DND-41 (cell line): ENCODE measurements at regions not wholly inside any gene's neighbourhood (a gene's known extent, or its start where the extent isn't known, plus 50 kb on each side); places are given as distances from the start of the nearest gene placed in this dataset.
A peak's percentile ranks its signal among the peaks of the same experiment; 100 is the strongest.

Experiments
- ATAC-seq: fragments of 200-7000 bp; cut with Tn5 transposase; 3 replicates; pipeline ENCODE4 v1.9.1; 2021; ENCODE audit warnings: low read depth; ENCODE audit not compliant: insufficient read depth
- DNase-seq: peaks from one replicate; pipeline ENCODE4 v3.0.0-alpha.2; 2020
- H2AFZ ChIP-seq: 2 replicates; pipeline ENCODE4 v1.6.0; 2012; ENCODE audit warnings: low read depth, low read length
- H3K27ac ChIP-seq: 2 replicates; pipeline ENCODE4 v1.5.1; 2012; ENCODE audit warnings: low read length, inconsistent platforms
- H3K27me3 ChIP-seq: fragments of 200-600 bp; sonication (generic); 2 replicates; pipeline ENCODE4 v1.6.0; 2012; ENCODE audit warnings: low read length, mild to moderate bottlenecking, inconsistent platforms; ENCODE audit not compliant: insufficient read depth, poor library complexity
- H3K36me3 ChIP-seq: 2 replicates; pipeline ENCODE4 v1.5.1; 2012; ENCODE audit warnings: low read length, inconsistent platforms; ENCODE audit not compliant: insufficient read depth
- H3K4me1 ChIP-seq: 2 replicates; pipeline ENCODE4 v1.5.1; 2012; ENCODE audit warnings: mild to moderate bottlenecking, low read length; ENCODE audit not compliant: insufficient read depth
- H3K4me2 ChIP-seq: 2 replicates; pipeline ENCODE4 v1.6.0; 2012; ENCODE audit warnings: mild to moderate bottlenecking, moderate library complexity, low read length, inconsistent platforms; ENCODE audit not compliant: insufficient read depth
- H3K4me3 ChIP-seq, 2 experiments: fragments of 200-600 bp in 1 of 2; shearing (Covaris generic) in 1 of 2; 2 replicates each; pipeline ENCODE4 v1.5.1; 2012 to 2016; ENCODE audit warnings: inconsistent platforms in 2 of 2, low read length in 2 of 2, mild to moderate bottlenecking in 2 of 2, low read depth in 1 of 2, moderate library complexity in 1 of 2
- H3K79me2 ChIP-seq: 2 replicates; pipeline ENCODE4 v1.6.0; 2012; ENCODE audit warnings: low read length, inconsistent platforms; ENCODE audit not compliant: insufficient read depth
- H3K9ac ChIP-seq: 2 replicates; pipeline ENCODE4 v1.6.0; 2012; ENCODE audit warnings: low read depth, mild to moderate bottlenecking, inconsistent platforms, low read length, moderate library complexity
- H3K9me3 ChIP-seq: 2 replicates; pipeline ENCODE4 v1.5.1; 2012; ENCODE audit warnings: low read length, moderate library complexity, mild to moderate bottlenecking, inconsistent platforms; ENCODE audit not compliant: insufficient read depth, severe bottlenecking
- H4K20me1 ChIP-seq: 2 replicates; pipeline ENCODE4 v1.6.0; 2012; ENCODE audit warnings: low read length; ENCODE audit not compliant: insufficient read depth
- CTCF ChIP-seq: IDR thresholded peaks from 2 replicates; pipeline ENCODE4 v1.5.1; 2012; ENCODE audit warnings: borderline replicate concordance, low read length, moderate library complexity, mild to moderate bottlenecking; ENCODE audit not compliant: poor library complexity, severe bottlenecking; ENCODE audit errors: extremely low read depth
- EZH2 ChIP-seq: IDR thresholded peaks from 3 replicates; pipeline ENCODE4 v1.6.1; 2012; ENCODE audit warnings: borderline replicate concordance, low read depth, mild to moderate bottlenecking, moderate library complexity, low read length, inconsistent platforms; ENCODE audit not compliant: severe bottlenecking

GRCh38 chr20:61159957-61160686 is 91.9 kb upstream of the CDH4 start:
- no peak overlapping the region for H3K9ac ChIP-seq
- H3K27me3 ChIP-seq: no peaks in the 10 kb centered on the region
- DNase-seq (peak; percentile 44), ATAC-seq (peak; percentile 88)
- no peak for TF ChIP-seq EZH2
- TF ChIP-seq CTCF: no peak
- H4K20me1 ChIP-seq: no peaks in the 10 kb centered on the region
- H3K4me2 ChIP-seq: no peak overlapping the region
- no peaks in the 10 kb centered on the region for H3K36me3 ChIP-seq
- H3K79me2 ChIP-seq: no peaks in the 10 kb centered on the region
- H3K4me3 ChIP-seq: no peak overlapping the region
- no peak overlapping the region for H2AFZ ChIP-seq
- H3K4me1 ChIP-seq: peaks cover 6% of the 10 kb centered on the region; the same call in 1 of the 2 replicates
- H3K27ac ChIP-seq: no peak overlapping the region
- no peaks in the 10 kb centered on the region for H3K9me3 ChIP-seq

- Histone ChIP-seq H3K27me3 (no peaks in the 10 kb centered on the region), H2AFZ (no peak overlapping the region), H3K9me3 (no peaks in the 10 kb centered on the region), H3K79me2 (no peaks in the 10 kb centered on the region), H3K4me1 (peaks cover 6% of the 10 kb centered on the region; the same call in 1 of the 2 replicates), H3K4me2 (no peak overlapping the region), H4K20me1 (no peaks in the 10 kb centered on the region), H3K27ac (no peak overlapping the region), H3K9ac (no peak overlapping the region), H3K36me3 (no peaks in the 10 kb centered on the region), H3K4me3 (no peak overlapping the region)
- ATAC-seq: no peak
- DNase-seq: no peak
- TF ChIP-seq EZH2 (no peak), CTCF (peak; percentile 40)
These were observed 90.2 kb upstream of the CDH4 start for GRCh38 chr20:61161726-61162390.

- H3K4me2 ChIP-seq: no peak overlapping the region
- TF ChIP-seq CTCF (no peak), EZH2 (no peak)
- no peaks in the 10 kb centered on the region for H3K36me3 ChIP-seq
- H3K4me1 ChIP-seq: peaks cover 6% of the 10 kb centered on the region; the same call in 1 of the 2 replicates
- H3K27me3 ChIP-seq: no peaks in the 10 kb centered on the region
- no peak overlapping the region for H3K4me3 ChIP-seq
- no peaks in the 10 kb centered on the region for H4K20me1 ChIP-seq
- ATAC-seq (no peak), DNase-seq (no peak)
- no peaks in the 10 kb centered on the region for H3K9me3 ChIP-seq
- no peak overlapping the region for H3K27ac ChIP-seq
- H3K9ac ChIP-seq: no peak overlapping the region
- no peaks in the 10 kb centered on the region for H3K79me2 ChIP-seq
- no peak overlapping the region for H2AFZ ChIP-seq
These were observed 89.6 kb upstream of the CDH4 start for GRCh38 chr20:61162451-61162850.
